CD4-positive, alpha-beta T cell treated with Interleukin-4 for 1 hour (primary cell): ENCODE measurements at regions not wholly inside any gene's neighbourhood (a gene's known extent, or its start where the extent isn't known, plus 50 kb on each side); places are given as distances from the start of the nearest gene placed in this dataset.

Experiments
- DNase-seq, 2 donors: peaks; one replicate each; pipeline ENCODE4 v3.0.0-alpha.2; 2020 to 2022

DNA sequence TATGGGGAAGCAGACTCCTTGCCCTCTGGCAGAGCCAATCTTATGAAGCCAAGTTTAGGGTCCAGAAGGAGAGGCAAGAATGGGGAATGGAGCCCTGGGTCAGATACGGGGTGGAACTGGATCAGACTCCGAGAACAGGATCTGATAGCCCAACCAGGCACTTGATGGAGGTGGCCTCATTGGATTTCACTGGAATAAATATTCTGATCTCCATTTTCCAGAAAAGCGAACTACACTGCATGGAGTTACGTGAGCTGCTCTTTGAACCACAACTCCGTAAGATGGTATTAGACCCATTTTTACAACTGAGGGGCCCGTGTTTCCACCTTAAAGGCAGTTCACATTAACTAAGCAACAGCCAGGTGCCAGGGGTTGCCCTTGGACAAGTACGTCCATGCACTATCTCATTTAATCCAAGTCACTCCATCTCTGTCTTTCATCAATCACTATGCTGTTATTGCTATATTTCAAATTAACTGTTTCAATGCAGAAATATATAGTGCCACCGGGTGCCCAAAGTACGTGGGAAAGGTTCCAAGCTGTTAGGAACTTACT lies 155.2 kb downstream of the BCL11B start:
- no peak for DNase-seq

DNA sequence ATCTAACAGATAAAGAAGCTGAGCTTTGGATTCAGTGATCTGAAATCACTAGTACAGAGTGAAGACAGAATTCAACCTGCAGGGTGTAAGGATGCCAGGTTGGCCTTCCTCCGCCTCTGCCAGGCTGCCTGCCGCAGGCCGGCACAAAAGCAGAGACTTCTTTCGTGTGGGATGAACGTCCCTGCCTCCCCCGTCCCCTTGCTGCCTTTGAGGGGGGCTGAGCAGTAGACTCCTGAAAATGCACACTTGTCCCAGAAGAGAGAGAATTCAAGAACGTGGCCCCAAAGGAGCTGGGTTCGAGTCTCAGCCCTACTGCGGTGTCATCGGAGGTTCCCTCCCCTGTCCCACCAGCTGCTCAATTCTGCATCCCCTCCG lies 154.3 kb downstream of the BCL11B start:
- no peak for DNase-seq

DNA sequence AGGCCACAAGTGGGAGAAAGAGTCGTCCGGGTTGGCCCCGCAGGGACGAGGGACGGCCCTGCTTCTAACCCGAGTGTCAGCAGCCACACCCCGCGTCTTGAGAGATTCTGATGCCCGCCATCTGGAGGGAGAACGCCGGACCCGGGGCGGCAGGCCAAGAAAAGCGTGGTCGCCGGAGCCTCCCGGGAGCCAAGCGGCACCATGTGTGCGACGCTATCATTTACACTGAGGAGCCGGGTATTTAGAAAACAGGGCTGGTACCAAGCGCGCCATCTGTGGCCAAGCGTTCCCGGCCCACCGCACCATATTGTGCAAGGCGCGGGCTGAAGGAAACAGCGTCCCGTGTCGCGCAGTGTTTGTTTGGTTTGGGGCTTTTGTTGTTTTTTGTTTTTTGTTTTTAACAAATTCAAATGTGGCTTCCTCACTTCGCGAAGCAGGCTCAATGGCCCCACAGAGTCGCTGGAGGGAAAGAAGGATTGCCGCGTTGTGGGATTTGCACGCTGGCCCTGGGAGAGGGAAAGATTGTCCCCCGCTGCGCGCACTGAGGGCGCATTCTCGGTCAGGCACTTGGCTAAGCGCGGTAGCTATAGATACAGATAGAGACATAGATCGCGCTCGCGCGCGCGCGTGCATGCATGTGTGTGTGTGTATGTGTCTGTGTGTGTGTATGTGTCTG lies 153.8 kb downstream of the BCL11B start:
- DNase-seq, result no peak

DNA sequence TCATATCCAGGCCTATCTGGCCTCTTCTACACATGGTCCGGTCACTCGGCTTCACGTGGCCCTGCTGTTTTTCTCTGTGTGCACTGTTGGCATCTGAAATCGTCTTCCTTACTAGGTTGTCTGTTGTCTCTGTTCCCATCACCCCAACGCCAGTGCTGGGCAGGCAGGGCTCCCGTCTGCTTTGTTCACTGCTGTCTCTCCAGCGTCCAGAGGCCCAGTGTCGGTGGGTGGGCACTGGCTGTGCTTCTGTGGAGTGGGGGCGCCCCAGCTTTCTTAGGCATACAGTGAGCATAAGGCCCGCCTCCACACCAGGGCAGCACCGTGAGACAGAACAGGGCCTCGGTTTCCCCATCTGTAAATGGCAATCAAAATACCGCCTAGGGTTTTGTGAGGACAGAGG lies 153.1 kb downstream of the BCL11B start:
- DNase-seq, result no peak
